Naive thymus-derived CD4-positive, alpha-beta T cell (primary cell): ENCODE measurements at regions not wholly inside any gene's neighbourhood (a gene's known extent, or its start where the extent isn't known, plus 50 kb on each side); places are given as distances from the start of the nearest gene placed in this dataset.

Experiments
- ATAC-seq: fragments of 150-1000 bp; cut with Tn5 transposase; 2 replicates; pipeline ENCODE4 v1.10.0; 2021; ENCODE audit warnings: mild to moderate bottlenecking, moderate library complexity
- CTCF ChIA-PET: fragments of 350-600 bp; sonication (Branson Sonifier 250); formaldehyde crosslinking; loops from one replicate; lab custom pipeline; 2021; ENCODE audit warnings: antibody characterized with exemption; lab: Charles Lee
- POLR2A ChIA-PET: fragments of 350-600 bp; sonication (Branson Sonifier 250); formaldehyde crosslinking; loops from one replicate; lab custom pipeline; 2021; ENCODE audit warnings: antibody characterized with exemption, inconsistent platforms; lab: Charles Lee
- DNase-seq, 9 donors: peaks; one replicate each; pipeline versions ENCODE4 v3.0.0 to v3.0.0-alpha.2; 2020 to 2022; ENCODE audit warnings: mixed read lengths in 1 of 9
- H3K27ac ChIP-seq: one replicate; pipeline ENCODE4 v1.7.0; 2013; ENCODE audit warnings: mild to moderate bottlenecking, low read depth, low read length, moderate library complexity
- H3K27me3 ChIP-seq, 2 donors: one replicate each; pipeline ENCODE4 v1.7.0; 2013; ENCODE audit warnings: low read length in 2 of 2, mild to moderate bottlenecking in 2 of 2, moderate library complexity in 2 of 2; ENCODE audit not compliant: control insufficient read depth in 2 of 2, insufficient read depth in 2 of 2
- H3K36me3 ChIP-seq, 3 experiments: 1 replicate in 2 of 3; 2 replicates in 1 of 3; pipeline ENCODE4 v1.7.0; 2013; ENCODE audit warnings: low read length in 3 of 3, mild to moderate bottlenecking in 3 of 3, moderate library complexity in 1 of 3; ENCODE audit not compliant: insufficient read depth in 3 of 3, control insufficient read depth in 2 of 3
- H3K4me1 ChIP-seq, 2 donors: one replicate each; pipeline ENCODE4 v1.7.0; 2013; ENCODE audit warnings: low read length in 2 of 2, mild to moderate bottlenecking in 2 of 2, moderate library complexity in 1 of 2; ENCODE audit not compliant: control insufficient read depth in 2 of 2, insufficient read depth in 2 of 2
- H3K4me3 ChIP-seq: 2 replicates; pipeline ENCODE4 v1.7.0; 2013; ENCODE audit warnings: mild to moderate bottlenecking, low read length
- H3K9me3 ChIP-seq, 3 experiments: 1 replicate in 2 of 3; 2 replicates in 1 of 3; pipeline ENCODE4 v1.7.0; 2013; ENCODE audit warnings: low read length in 3 of 3; ENCODE audit not compliant: control insufficient read depth in 2 of 3
- H3K27ac Mint-ChIP-seq, 9 donors: one replicate each; pipeline ENCODE4 v1.8.0; 2020 to 2022; ENCODE audit warnings: mixed read lengths in 9 of 9, mild to moderate bottlenecking in 8 of 9, moderate library complexity in 5 of 9, inconsistent platforms in 2 of 9
- H3K27me3 Mint-ChIP-seq, 5 donors: one replicate each; pipeline ENCODE4 v1.8.0; 2021 to 2022; ENCODE audit warnings: mixed read lengths in 5 of 5, mild to moderate bottlenecking in 1 of 5
- H3K36me3 Mint-ChIP-seq, 5 donors: one replicate each; pipeline ENCODE4 v1.8.0; 2020 to 2022; ENCODE audit warnings: mixed read lengths in 5 of 5, mild to moderate bottlenecking in 3 of 5, inconsistent platforms in 1 of 5
- H3K4me1 Mint-ChIP-seq, 7 donors: one replicate each; pipeline ENCODE4 v1.8.0; 2020 to 2022; ENCODE audit warnings: mixed read lengths in 7 of 7, mild to moderate bottlenecking in 3 of 7, inconsistent platforms in 1 of 7
- H3K4me3 Mint-ChIP-seq, 10 donors: one replicate each; pipeline ENCODE4 v1.8.0; 2020 to 2022; ENCODE audit warnings: mild to moderate bottlenecking in 10 of 10, mixed read lengths in 10 of 10, moderate library complexity in 6 of 10, inconsistent platforms in 2 of 10
- H3K9me3 Mint-ChIP-seq, 11 donors: one replicate each; pipeline ENCODE4 v1.8.0; 2020 to 2022; ENCODE audit warnings: mixed read lengths in 11 of 11, mild to moderate bottlenecking in 4 of 11, inconsistent platforms in 1 of 11, moderate library complexity in 1 of 11
- intact Hi-C, 2 donors: fragments of 100-400 bp; cut with micrococcal nuclease; formaldehyde crosslinking; loops; one replicate each; pipeline ENCODE4 v1.15.1; 2023

DNA sequence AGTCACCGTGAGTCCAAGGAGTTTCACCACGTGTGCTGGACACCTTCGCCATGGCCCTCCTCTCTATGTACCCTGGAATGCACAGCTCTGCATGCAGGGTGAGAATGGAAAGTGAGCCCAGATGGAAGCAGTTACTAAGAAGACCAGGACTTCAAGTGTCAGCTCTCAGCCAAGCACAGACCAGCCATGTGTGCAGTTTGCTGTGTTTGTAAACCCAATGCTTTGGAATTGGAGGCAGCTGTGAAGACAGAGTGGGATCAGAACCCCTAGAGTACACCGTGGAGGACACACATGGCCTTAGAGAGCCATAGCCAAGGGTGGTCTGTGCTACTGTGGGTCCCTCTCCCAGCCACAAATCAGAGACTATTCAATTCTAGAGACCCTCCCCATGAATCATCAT is 655.5 kb upstream of the ID2 start:
- Histone ChIP-seq H3K4me1 (no peaks in the 10 kb centered on the region), H3K27me3 (no peaks in the 10 kb centered on the region), H3K4me3 (no peak overlapping the region), H3K27ac (no peak overlapping the region), H3K9me3 (no peaks in the 10 kb centered on the region), H3K36me3 (no peaks in the 10 kb centered on the region)
- ChIA-PET POLR2A (no interaction called here), CTCF (no interaction called here)
- Mint-ChIP-seq H3K4me1 (peaks cover 6 to 21% (median 14%) of the 10 kb centered on the region in 7 donors), H3K27ac (no peak overlapping the region), H3K4me3 (no peak overlapping the region), H3K27me3 (peaks cover 0 to 4% (median 0%) of the 10 kb centered on the region in 5 donors), H3K36me3 (peaks cover 0 to 3% (median 0%) of the 10 kb centered on the region in 5 donors), H3K9me3 (peaks cover 0 to 6% (median 0%) of the 10 kb centered on the region in 11 donors)
- intact Hi-C loops, result no loop called here
- ATAC-seq (no peak), DNase-seq (no peak)

DNA sequence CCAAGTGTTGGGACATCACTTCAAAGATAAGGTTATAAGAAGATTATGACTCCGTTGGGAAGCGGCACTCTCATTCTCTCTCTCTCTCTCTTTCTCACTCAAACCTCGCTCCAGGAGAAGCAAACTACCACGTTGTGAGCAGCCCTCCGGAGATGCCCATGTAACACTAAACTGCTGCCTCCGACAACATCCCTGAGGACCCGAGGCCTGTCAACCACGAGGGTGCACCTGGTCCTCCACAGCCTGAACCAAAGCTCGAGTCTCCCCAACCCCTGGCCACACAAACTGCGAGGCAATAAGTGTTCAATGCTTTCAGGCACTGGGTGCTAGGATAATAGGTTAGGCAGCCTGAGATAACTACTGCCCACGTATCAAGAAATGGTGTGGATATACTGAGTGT is 654.5 kb upstream of the ID2 start:
- Histone ChIP-seq H3K4me1 (no peaks in the 10 kb centered on the region), H3K36me3 (no peaks in the 10 kb centered on the region), H3K4me3 (no peak overlapping the region), H3K9me3 (no peaks in the 10 kb centered on the region), H3K27me3 (no peaks in the 10 kb centered on the region), H3K27ac (no peak overlapping the region)
- intact Hi-C loops, result no loop called here
- ATAC-seq (no peak), DNase-seq (no peak)
- ChIA-PET POLR2A (no interaction called here), CTCF (no interaction called here)
- peaks cover 0 to 4% (median 0%) of the 10 kb centered on the region in 5 donors for H3K27me3 Mint-ChIP-seq
- peaks cover 6 to 21% (median 10%) of the 10 kb centered on the region in 7 donors for H3K4me1 Mint-ChIP-seq
- no peaks in the 10 kb centered on the region for H3K36me3 Mint-ChIP-seq
- peaks cover 0 to 3% (median 0%) of the 10 kb centered on the region in 11 donors for H3K9me3 Mint-ChIP-seq
- H3K27ac Mint-ChIP-seq, result peak overlapping the region in 1 of 9 donors; percentile 57
- no peak overlapping the region for H3K4me3 Mint-ChIP-seq

DNA sequence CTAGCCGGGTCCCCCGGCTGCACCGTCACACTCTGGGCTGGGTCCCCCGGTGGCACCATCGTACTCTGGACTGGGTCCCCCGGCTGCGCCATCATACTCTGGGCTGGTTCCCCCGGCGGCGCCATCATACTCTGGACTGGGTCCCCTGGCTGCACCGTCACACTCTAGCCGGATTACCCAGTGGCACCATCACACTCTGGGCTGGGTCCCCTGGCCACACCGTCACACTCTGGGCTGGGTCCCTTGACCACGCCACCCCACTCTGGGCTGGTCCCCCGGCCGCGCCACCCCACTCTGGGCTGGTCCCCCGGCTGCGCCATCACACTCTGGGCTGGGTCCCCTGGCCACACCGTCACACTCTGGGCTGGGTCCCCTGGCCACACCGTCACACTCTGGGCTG is 653.8 kb upstream of the ID2 start:
- ATAC-seq, result peak; percentile 7
- Mint-ChIP-seq H3K27ac (no peak overlapping the region), H3K4me3 (no peak overlapping the region), H3K27me3 (peaks cover 0 to 4% (median 0%) of the 10 kb centered on the region in 5 donors), H3K9me3 (peaks cover 0 to 2% (median 0%) of the 10 kb centered on the region in 11 donors), H3K36me3 (no peaks in the 10 kb centered on the region), H3K4me1 (peaks cover 5 to 19% (median 6%) of the 10 kb centered on the region in 7 donors)
- Histone ChIP-seq H3K9me3 (no peaks in the 10 kb centered on the region), H3K27me3 (no peaks in the 10 kb centered on the region), H3K4me1 (no peaks in the 10 kb centered on the region), H3K36me3 (no peaks in the 10 kb centered on the region), H3K4me3 (no peak overlapping the region), H3K27ac (no peak overlapping the region)
- intact Hi-C loops, result no loop called here
- no peak for DNase-seq
- CTCF ChIA-PET, result no interaction called here
- POLR2A ChIA-PET, result no interaction called here

DNA sequence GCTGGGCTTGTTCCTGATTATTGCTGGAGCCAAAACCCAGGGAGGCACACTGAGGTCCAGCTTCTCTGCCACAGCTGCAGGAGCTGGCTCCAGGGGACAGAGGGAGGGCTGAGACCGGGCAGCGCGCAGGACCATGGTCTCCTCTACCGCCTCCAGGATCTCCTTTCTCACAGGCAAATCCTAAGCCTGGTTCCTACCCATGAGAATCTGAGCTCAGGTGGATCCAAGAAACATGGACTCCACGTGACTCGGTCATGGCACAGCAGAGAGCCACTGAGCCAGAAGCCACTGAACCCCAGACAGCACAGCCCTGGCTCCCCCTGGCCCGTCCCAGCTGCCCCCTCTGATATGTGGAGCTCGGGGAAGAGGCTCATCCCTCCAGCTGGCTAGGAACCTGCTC is 653.4 kb upstream of the ID2 start:
- Mint-ChIP-seq H3K27me3 (peaks cover 0 to 4% (median 0%) of the 10 kb centered on the region in 5 donors), H3K4me1 (peaks cover under 1 to 16% (median 4%) of the 10 kb centered on the region in 7 donors), H3K4me3 (no peak overlapping the region), H3K9me3 (no peaks in the 10 kb centered on the region), H3K36me3 (no peaks in the 10 kb centered on the region), H3K27ac (no peak overlapping the region)
- Histone ChIP-seq H3K4me1 (no peaks in the 10 kb centered on the region), H3K36me3 (no peaks in the 10 kb centered on the region), H3K4me3 (no peak overlapping the region), H3K27ac (no peak overlapping the region), H3K27me3 (no peaks in the 10 kb centered on the region), H3K9me3 (no peaks in the 10 kb centered on the region)
- ChIA-PET POLR2A (no interaction called here), CTCF (no interaction called here)
- intact Hi-C loops, result no loop called here
- no peak for ATAC-seq
- no peak for DNase-seq

DNA sequence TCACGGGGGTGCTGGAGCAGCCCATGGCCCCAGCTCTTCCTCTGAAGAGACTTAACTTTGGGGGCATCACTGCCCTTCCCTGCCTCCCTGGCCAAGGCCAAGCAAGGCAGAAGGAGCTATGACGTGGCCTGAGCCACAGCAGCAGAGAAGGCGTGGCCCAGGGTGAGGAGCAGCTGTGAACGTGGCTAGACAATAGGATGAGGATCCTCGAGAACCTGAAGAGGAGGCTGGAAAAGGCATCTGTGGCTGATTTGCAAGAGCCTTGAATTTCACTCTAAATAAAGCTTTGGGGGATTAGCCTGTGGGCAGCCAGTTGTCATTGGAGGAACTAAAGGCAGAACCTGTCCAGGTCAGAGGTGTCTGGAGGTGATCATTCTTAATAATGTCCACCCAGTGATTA is 652.9 kb upstream of the ID2 start:
- intact Hi-C loops, result no loop called here
- no peaks in the 10 kb centered on the region for H3K27me3 ChIP-seq
- no peaks in the 10 kb centered on the region for H3K4me1 ChIP-seq
- ChIA-PET POLR2A (no interaction called here), CTCF (no interaction called here)
- no peaks in the 10 kb centered on the region for H3K36me3 ChIP-seq
- H3K4me3 Mint-ChIP-seq, result no peak overlapping the region
- no peak overlapping the region for H3K4me3 ChIP-seq
- no peaks in the 10 kb centered on the region for H3K9me3 ChIP-seq
- no peaks in the 10 kb centered on the region for H3K36me3 Mint-ChIP-seq
- no peak overlapping the region for H3K27ac ChIP-seq
- peaks cover 0 to 12% (median 3%) of the 10 kb centered on the region in 7 donors for H3K4me1 Mint-ChIP-seq
- H3K27me3 Mint-ChIP-seq, result peaks cover 0 to 3% (median 0%) of the 10 kb centered on the region in 5 donors
- no peak overlapping the region for H3K27ac Mint-ChIP-seq
- H3K9me3 Mint-ChIP-seq, result no peaks in the 10 kb centered on the region
- DNase-seq, result no peak
- ATAC-seq, result no peak

DNA sequence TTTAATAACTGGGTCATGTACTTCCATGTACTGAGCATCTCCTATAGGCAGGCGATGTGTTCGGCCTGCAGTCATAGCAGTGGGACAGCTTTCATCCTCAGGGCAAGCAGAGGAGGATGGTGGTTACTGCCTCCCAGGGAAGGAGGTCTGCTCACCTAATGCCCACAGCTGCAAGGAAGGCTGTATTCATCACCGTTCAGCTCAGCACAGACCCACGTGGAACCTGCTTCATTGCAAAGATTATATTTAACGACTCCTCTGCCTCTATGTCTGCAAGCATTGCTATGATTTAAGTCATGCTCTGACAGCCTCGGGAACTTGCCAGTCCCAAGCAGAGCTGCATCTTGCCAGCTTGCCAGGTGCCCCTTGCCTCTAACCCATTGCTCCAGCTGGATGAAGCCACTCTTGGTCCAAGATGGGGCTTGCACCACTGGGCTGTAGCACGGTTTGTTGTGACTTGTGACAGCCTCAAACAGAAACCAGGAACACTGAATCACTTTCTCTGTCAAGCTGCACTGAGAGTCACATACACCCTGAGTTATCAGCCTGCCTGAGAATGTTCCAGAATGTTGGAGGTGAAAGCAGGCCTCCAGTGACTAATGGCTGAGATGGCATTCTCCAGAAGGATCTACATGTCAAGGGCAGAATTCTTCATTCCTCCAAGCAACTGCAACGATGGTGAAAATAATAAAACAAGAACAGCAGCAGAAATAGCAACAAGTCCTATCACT is 651.1 kb upstream of the ID2 start:
- no peaks in the 10 kb centered on the region for H3K27me3 Mint-ChIP-seq
- H3K36me3 Mint-ChIP-seq, result no peaks in the 10 kb centered on the region
- ChIA-PET POLR2A (no interaction called here), CTCF (no interaction called here)
- Histone ChIP-seq H3K4me1 (no peaks in the 10 kb centered on the region), H3K27ac (no peak overlapping the region), H3K4me3 (no peak overlapping the region), H3K27me3 (no peaks in the 10 kb centered on the region), H3K9me3 (no peaks in the 10 kb centered on the region), H3K36me3 (no peaks in the 10 kb centered on the region)
- no peak for DNase-seq
- no peak for ATAC-seq
- no peak overlapping the region for H3K4me3 Mint-ChIP-seq
- intact Hi-C loops, result no loop called here
- H3K9me3 Mint-ChIP-seq, result peaks cover 0 to 1% (median 0%) of the 10 kb centered on the region in 11 donors
- H3K27ac Mint-ChIP-seq, result no peak overlapping the region
- H3K4me1 Mint-ChIP-seq, result peaks cover 0 to 9% (median 0%) of the 10 kb centered on the region in 7 donors

DNA sequence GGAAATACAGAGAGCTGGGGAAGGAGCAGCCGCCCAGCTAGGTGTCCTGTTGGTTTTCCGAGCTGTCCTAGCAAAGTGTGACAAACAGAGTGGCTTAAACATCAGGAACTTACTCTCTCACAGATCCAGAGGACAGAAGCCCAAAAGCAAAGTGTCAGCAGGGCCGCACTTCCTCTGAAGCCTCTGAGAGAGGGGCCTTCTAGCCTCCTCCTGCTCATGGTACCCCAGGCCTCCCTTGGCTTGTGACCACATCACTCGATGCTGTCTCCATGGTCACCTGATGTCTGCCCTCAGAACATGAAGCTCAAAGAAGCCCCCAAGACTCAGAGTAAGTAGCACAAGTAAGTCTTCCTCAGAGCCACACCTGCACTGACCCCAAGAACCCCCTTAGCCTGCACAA is 650.5 kb upstream of the ID2 start:
- Histone ChIP-seq H3K4me1 (no peaks in the 10 kb centered on the region), H3K27me3 (no peaks in the 10 kb centered on the region), H3K27ac (no peak overlapping the region), H3K36me3 (no peaks in the 10 kb centered on the region), H3K4me3 (no peak overlapping the region), H3K9me3 (no peaks in the 10 kb centered on the region)
- intact Hi-C loops, result no loop called here
- Mint-ChIP-seq H3K27ac (no peak overlapping the region), H3K27me3 (no peaks in the 10 kb centered on the region), H3K36me3 (no peaks in the 10 kb centered on the region), H3K9me3 (peaks cover 0 to 1% (median 0%) of the 10 kb centered on the region in 11 donors), H3K4me3 (no peak overlapping the region), H3K4me1 (peaks cover 0 to 9% (median 0%) of the 10 kb centered on the region in 7 donors)
- POLR2A ChIA-PET, result no interaction called here
- DNase-seq (no peak), ATAC-seq (no peak)
- CTCF ChIA-PET, result no interaction called here
